UCSD-AML1 (cell line): ENCODE measurements at regions not wholly inside any gene's neighbourhood (a gene's known extent, or its start where the extent isn't known, plus 50 kb on each side); places are given as distances from the start of the nearest gene placed in this dataset.

Experiments
- DNase-seq: peaks from one replicate; lab custom pipeline; 2025; ENCODE audit not compliant: unreplicated experiment; lab: John Stamatoyannopoulos, UW

GRCh38 chr3:193978030-193978429 lies 157.9 kb upstream of the HES1 start:
- DNase-seq = no peak

- no peak for DNase-seq
Observed at GRCh38 chr3:193978486-193978885, 157.5 kb upstream of the HES1 start.

GRCh38 chr3:193980326-193980725 lies 155.6 kb upstream of the HES1 start:
- DNase-seq = no peak

- no peak for DNase-seq
Observed at GRCh38 chr3:193980905-193981304, 155.0 kb upstream of the HES1 start.

GRCh38 chr3:193981504-193981903 lies 154.4 kb upstream of the HES1 start:
- DNase-seq = no peak

GRCh38 chr3:193982258-193982659 lies 153.7 kb upstream of the HES1 start:
- no peak for DNase-seq

- DNase-seq = no peak
Observed at GRCh38 chr3:193983846-193984818, 151.8 kb upstream of the HES1 start.

GRCh38 chr3:193984876-193985275 lies 151.1 kb upstream of the HES1 start:
- no peak for DNase-seq

GRCh38 chr3:193987186-193987585 lies 148.8 kb upstream of the HES1 start:
- no peak for DNase-seq

- no peak for DNase-seq
Observed at GRCh38 chr3:193989186-193989585, 146.8 kb upstream of the HES1 start.

GRCh38 chr3:193991666-193992424 lies 144.1 kb upstream of the HES1 start:
- DNase-seq = no peak

- no peak for DNase-seq
Observed at GRCh38 chr3:193992425-193993037, 143.4 kb upstream of the HES1 start.

GRCh38 chr3:193996221-193996620 lies 139.7 kb upstream of the HES1 start:
- no peak for DNase-seq

GRCh38 chr3:193996641-193997089 lies 139.3 kb upstream of the HES1 start:
- no peak for DNase-seq

- DNase-seq = no peak
Observed at GRCh38 chr3:193997228-193998122, 138.5 kb upstream of the HES1 start.

GRCh38 chr3:193998123-193998448 lies 137.9 kb upstream of the HES1 start:
- no peak for DNase-seq

- no peak for DNase-seq
Observed at GRCh38 chr3:193998628-193999195, 137.2 kb upstream of the HES1 start.

- DNase-seq = no peak
Observed at GRCh38 chr3:194000100-194000499, 135.8 kb upstream of the HES1 start.

GRCh38 chr3:194000712-194001111 lies 135.2 kb upstream of the HES1 start:
- no peak for DNase-seq

GRCh38 chr3:194001728-194002459 lies 134.1 kb upstream of the HES1 start:
- no peak for DNase-seq
